ENCODE measurements at regions not wholly inside any gene's neighbourhood (a gene's known extent, or its start where the extent isn't known, plus 50 kb on each side); places are given as distances from the start of the nearest gene placed in this dataset.

DNA sequence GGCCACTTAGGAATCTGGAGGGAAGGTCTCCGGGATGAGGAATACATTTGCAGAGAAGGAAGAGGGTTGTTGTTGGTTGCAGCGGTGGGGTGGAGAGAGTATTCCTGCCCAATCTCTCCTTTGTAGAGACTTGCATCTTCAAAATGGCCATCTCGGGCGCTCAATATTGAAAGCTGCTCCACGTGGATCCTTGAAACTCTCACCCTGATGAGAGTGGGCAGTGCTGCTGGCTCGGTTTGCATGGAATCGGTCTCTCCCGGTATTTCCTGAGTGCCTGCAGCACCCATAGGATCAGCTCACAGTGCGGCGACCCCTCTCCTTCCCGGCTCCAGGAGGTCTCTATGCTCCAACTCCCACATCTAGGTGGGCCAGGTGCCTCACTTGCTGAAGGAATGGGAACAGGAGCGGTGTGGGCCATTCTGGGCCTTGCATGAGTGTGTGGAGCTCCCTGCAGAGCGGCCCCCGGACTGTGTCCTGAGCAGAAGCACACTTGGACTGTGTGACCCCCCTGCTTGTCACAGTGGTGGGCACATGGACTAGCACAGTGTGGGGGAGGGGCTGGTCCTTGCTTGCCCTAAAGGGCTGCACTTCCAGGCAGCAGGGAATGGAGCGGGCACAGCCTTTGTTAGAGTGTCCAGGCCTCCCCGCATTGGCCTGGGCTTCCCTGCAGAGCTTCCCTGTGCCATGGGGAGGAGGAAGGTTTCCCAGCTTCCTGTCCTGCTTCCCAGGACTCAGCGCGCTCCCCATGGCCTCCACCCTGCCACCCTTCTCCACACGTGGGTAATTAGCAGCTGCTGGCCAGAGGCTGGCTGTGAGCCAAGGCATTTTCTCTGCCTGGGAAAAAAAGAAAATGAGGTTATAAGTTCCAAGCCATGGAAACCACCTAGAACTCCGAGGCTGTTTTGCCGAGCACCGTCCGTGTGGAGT, 139.3 kb downstream of the IRF8 start:
- no peak for DNase-seq
- WGBS, 2 donors: 74 to 81% methylated on average over 14 to 23 of the region's 23 CpGs
- Histone ChIP-seq H3K4me1 (peaks cover 7% of the 10 kb centered on the region), H3K27me3 (no peaks in the 10 kb centered on the region), H3K4me3 (no peak overlapping the region), H3K27ac (no peak overlapping the region), H3K36me3 (ENCODE audit: low read depth, missing control alignments) (no peaks in the 10 kb centered on the region), H3K9me3 (no peaks in the 10 kb centered on the region)
- TF ChIP-seq, protein P1, sequence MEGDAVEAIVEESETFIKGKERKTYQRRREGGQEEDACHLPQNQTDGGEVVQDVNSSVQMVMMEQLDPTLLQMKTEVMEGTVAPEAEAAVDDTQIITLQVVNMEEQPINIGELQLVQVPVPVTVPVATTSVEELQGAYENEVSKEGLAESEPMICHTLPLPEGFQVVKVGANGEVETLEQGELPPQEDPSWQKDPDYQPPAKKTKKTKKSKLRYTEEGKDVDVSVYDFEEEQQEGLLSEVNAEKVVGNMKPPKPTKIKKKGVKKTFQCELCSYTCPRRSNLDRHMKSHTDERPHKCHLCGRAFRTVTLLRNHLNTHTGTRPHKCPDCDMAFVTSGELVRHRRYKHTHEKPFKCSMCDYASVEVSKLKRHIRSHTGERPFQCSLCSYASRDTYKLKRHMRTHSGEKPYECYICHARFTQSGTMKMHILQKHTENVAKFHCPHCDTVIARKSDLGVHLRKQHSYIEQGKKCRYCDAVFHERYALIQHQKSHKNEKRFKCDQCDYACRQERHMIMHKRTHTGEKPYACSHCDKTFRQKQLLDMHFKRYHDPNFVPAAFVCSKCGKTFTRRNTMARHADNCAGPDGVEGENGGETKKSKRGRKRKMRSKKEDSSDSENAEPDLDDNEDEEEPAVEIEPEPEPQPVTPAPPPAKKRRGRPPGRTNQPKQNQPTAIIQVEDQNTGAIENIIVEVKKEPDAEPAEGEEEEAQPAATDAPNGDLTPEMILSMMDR (IDR thresholded peaks at IDR 0.05): no peak
- TF ChIP-seq POLR2A (IDR thresholded peaks at IDR 0.05): no peak
- intact Hi-C loops (cut with DNase I; ENCODE audit: low total_unique reads): no loop called here

DNA sequence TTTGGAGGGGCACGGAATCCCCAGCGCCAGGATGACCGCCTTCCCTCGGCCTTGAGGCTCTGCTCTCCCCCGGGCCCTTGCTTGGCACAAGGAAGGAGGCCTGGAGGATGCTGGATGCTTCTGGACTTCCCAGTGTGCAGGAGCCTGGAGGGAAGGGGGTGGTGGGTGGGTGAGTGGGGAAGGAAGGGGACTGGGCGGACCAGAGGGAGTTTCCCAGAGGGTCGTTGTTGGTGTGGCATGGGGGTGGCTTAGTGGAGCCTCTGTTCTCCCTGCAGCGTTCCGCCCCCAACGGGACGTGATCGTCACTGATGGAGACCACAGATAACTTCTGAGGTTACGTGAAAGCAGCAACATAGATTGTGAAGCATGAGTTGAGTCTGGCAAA, 140.0 kb downstream of the IRF8 start:
- H3K4me1 ChIP-seq: peaks cover 7% of the 10 kb centered on the region
- no peaks in the 10 kb centered on the region for H3K27me3 ChIP-seq
- no peak overlapping the region for H3K4me3 ChIP-seq
- no peak for TF ChIP-seq POLR2A (IDR thresholded peaks at IDR 0.05)
- no peaks in the 10 kb centered on the region for H3K9me3 ChIP-seq
- no peaks in the 10 kb centered on the region for H3K36me3 ChIP-seq (ENCODE audit: low read depth, missing control alignments)
- no peak for DNase-seq
- no peak overlapping the region for H3K27ac ChIP-seq
- WGBS, 2 donors: 22 to 40% methylated on average over 12 to 13 of the region's 13 CpGs
- intact Hi-C loops (cut with DNase I; ENCODE audit: low total_unique reads): no loop called here

DNA sequence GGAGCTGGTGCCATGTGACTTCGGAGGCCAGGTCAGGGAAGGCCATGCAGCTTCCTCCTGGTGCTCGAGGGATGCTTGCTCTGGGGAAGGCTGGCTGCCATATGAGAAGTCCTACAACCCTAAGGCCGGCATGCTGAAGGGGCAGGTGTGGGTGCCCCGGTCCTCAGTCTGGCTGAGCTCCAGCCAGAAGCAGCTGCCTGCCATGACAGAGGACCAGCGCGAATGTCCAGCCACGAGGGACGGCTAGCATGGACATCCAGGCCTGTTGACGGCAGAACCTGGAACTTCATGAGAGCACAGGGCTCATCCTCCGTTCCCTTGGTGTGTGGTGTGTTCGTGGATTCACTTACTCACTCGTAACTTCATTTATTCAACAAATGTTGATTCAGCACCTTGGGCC, 140.6 kb downstream of the IRF8 start:
- WGBS, 2 donors: 86% methylated on average over 11 to 12 of the region's 12 CpGs
- no peaks in the 10 kb centered on the region for H3K27me3 ChIP-seq
- H3K9me3 ChIP-seq: no peaks in the 10 kb centered on the region
- peaks cover 7% of the 10 kb centered on the region for H3K4me1 ChIP-seq
- no peak overlapping the region for H3K27ac ChIP-seq
- TF ChIP-seq, protein P1 (IDR thresholded peaks at IDR 0.05): no peak
- no peak for TF ChIP-seq POLR2A (IDR thresholded peaks at IDR 0.05)
- H3K36me3 ChIP-seq (ENCODE audit: low read depth, missing control alignments): no peaks in the 10 kb centered on the region
- no peak for DNase-seq
- intact Hi-C loops (cut with DNase I; ENCODE audit: low total_unique reads): no loop called here
- H3K4me3 ChIP-seq: no peak overlapping the region

DNA sequence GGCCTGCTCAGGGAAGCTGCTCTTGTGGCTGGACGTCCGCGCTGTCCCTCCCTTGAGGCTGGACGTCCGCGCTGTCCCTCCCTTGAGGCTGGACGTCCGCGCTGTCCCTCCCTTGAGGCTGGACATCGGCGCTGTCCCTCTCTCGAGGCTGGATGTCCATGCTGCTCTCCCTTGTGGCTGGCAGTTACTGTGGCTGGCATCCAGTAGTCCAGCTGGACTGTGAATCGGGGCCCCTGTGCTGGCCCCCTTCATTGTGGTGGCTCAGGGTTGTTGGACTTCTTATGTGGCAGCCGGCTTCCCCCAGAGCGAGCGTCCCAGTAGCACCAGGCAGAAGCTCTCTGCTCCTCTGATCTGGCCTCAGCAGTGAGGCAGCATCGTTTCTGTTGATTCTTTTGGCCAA, 141.5 kb downstream of the IRF8 start:
- H3K27me3 ChIP-seq: no peaks in the 10 kb centered on the region
- no peak overlapping the region for H3K27ac ChIP-seq
- no peak overlapping the region for H3K4me3 ChIP-seq
- intact Hi-C loops (cut with DNase I; ENCODE audit: low total_unique reads): no loop called here
- H3K4me1 ChIP-seq: peaks cover 7% of the 10 kb centered on the region
- no peak for DNase-seq
- no peaks in the 10 kb centered on the region for H3K9me3 ChIP-seq
- H3K36me3 ChIP-seq (ENCODE audit: low read depth, missing control alignments): no peaks in the 10 kb centered on the region
- TF ChIP-seq, protein P1 (IDR thresholded peaks at IDR 0.05): no peak
- TF ChIP-seq POLR2A (IDR thresholded peaks at IDR 0.05): no peak
- 72 to 77% methylated on average over 16 to 17 of the region's 17 CpGs for WGBS, 2 donors

DNA sequence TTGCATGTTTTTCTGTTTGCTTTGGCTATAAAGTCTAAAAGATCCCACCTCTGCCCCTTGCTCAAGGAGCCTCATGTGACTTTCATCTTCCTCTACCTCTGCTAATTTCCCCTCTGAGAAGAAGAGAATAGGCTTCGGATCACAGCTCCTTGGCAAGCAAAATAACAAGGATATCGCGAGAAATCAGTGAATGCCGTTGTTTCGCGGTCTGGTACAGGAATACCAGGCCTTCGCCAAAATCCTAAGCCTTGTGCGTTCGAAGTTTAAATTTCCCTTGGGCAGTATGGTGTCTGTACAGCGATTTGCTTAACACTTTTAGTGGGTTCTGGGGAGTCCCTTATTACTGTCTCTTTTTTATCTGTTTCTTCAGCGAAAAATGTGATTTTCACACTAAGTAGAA, 142.3 kb downstream of the IRF8 start:
- H3K4me3 ChIP-seq: no peak overlapping the region
- no peak overlapping the region for H3K27ac ChIP-seq
- TF ChIP-seq POLR2A (IDR thresholded peaks at IDR 0.05): no peak
- TF ChIP-seq, protein P1 (IDR thresholded peaks at IDR 0.05): no peak
- WGBS, 2 donors: 79 to 89% methylated on average over 11 of the region's 11 CpGs
- H3K27me3 ChIP-seq: no peaks in the 10 kb centered on the region
- H3K4me1 ChIP-seq: peaks cover 7% of the 10 kb centered on the region
- no peaks in the 10 kb centered on the region for H3K36me3 ChIP-seq (ENCODE audit: low read depth, missing control alignments)
- no peaks in the 10 kb centered on the region for H3K9me3 ChIP-seq
- intact Hi-C loops (cut with DNase I; ENCODE audit: low total_unique reads): no loop called here
- no peak for DNase-seq

Measured in testis (tissue), 2 donors.